HG03558 (cell line): ENCODE measurements at regions not wholly inside any gene's neighbourhood (a gene's known extent, or its start where the extent isn't known, plus 50 kb on each side); places are given as distances from the start of the nearest gene placed in this dataset.

Source experiments
- ATAC-seq: cut with Tn5 transposase; IDR thresholded peaks from one replicate; pipeline ENCODE4 v1.9.1; 2021; ENCODE audit warnings: moderate number of reproducible peaks; ENCODE audit not compliant: unreplicated experiment; ENCODE audit errors: extremely low read depth

DNA sequence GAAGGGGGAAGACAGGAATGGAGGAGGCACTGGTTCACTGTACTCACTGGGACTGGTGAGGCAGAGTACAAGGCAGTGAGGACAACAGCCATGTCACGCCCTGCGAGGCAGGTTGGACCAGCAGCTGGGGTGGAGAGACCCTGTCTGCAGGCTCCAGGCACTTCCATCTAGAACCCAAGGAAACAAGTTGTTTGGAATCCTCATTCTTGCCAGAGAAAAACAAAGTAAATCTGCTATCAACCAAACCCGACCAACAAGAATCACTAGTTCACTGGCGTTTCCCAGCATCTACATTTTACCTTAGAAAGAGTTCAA lies 98.5 kb upstream of the CDYL start:
- ATAC-seq: no peak

DNA sequence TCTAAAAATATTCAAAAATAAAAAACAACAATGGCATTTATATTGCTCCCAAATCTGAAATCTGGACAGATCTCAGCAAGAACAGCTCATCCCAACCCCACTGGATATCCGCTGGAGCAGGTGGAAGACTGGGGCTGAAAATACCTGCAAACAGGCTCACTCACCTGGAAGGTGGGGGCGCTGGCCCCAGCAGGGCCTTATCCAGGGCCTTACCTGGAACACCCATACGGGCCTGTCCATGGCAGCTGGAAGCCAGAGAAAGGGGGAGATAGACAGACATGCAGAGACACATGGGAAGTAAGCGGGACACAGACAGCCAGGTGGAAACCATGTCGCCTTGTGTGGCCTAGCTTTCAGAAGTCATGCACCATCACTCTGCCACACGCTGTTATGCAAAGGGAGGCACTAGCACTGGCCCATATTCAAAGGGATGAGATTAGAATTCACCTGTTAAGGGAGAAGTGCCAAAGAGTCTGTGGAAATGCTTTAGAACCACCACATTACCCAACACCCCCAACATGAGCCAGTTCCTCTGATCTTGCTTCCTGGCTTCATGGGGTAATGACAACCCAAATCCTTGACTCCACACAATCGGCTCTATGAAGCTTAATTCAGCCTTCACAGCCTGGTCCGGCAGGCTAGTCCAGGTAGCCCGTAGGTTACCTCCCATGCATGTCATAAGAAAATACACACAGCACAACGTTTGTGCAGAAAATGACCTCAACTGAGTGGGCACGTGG lies 99.0 kb upstream of the CDYL start:
- no peak for ATAC-seq

DNA sequence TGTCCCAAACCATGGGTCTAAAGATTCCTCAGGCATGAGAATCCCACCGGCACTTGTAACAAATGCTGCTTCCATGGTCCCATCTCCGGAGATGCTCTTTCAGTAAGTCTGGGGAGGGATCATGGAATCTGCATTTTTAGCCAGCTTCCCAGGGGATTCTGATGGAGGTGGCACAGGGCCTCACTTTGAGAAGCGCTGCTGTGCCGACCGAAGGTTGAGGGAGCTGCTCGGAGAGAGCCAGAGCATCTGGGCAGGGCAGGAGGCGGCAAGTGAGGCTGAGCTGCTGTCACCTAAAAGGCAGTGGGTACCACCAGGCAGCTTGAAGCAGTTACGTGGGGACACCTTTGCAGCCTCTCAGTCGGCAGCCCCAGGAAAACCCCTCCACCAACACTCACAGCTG lies 100.2 kb upstream of the CDYL start:
- ATAC-seq: no peak

DNA sequence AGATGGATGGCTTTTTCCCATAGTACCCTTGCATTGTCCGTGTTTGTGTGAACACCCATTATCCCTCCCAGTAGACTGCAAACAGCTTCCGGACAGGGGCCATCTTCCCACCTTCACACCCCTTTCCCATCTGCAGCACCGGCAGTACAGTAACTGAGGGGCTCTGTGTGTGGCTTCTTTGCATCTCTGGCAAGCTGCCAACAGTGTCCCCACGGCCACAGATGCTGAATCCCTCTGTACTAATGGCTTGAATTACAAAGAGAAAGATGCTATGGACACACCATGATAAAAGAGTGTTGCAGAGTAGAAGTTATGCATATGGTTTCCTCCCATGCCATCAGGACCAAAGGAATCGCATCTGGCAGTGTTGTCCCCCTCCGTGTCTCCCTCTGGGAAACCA lies 101.1 kb upstream of the CDYL start:
- no peak for ATAC-seq

DNA sequence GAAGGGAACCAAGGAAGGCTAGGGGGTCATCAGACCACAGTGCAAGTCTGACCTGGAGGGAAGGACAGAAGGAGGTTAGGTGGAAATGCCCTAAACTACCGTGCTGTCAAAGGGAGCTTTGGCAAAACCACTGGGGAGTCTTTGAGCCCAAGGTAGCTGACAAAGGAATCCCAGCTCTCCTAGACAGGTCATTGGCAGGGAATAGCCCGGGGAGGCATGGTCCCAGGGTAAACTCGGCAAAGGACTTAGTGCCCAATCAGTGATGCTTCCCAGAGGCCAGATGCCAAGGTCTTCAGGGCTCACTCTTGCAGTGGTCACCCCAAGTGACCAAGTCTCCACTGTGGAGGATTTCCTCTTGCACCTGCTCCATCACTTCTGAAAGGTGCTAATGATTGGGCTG lies 102.3 kb upstream of the CDYL start:
- no peak for ATAC-seq

DNA sequence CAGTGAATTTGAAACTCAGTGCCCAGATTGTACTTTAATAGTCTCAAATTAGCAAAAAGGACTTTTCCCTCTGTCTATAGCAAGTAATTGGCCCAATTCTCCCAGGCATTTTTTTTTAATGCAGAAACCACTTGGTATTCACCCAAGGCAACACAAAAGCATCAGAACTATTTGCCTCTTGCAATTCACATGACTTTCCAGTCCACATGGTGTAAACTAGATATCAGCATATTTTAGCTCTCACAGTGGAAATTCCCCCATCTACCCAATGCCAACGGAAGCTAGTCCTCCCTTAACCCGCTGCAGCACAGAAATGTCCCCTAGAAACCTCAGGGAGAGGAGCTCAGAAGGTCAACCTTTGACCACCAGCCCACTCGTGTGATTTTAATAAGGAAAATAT lies 103.4 kb upstream of the CDYL start:
- ATAC-seq: no peak

DNA sequence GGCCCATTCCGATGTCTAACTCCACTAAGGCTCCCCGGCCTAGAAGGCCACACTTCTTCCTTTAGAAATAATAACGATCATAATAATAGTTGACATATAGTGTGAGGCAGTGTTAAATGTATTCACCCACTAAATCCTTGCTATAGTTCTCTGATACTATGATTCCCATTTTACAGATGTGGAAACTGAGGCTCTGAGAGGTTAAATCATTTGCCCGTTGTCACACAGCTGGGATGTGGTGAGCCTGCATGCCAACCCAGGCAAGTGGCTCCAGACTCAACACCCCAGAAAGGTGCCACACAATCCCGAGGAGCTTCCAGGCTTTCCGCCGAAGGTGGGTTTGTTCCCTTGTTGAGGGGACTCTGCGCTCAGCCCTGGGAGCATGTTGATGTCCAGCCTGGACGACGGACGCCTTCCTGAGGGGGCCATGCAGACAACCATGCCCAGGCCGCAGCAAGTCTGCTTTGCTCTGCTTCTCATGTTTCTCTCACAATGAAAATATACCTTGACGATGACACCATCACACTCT lies 104.6 kb upstream of the CDYL start:
- ATAC-seq: no peak

DNA sequence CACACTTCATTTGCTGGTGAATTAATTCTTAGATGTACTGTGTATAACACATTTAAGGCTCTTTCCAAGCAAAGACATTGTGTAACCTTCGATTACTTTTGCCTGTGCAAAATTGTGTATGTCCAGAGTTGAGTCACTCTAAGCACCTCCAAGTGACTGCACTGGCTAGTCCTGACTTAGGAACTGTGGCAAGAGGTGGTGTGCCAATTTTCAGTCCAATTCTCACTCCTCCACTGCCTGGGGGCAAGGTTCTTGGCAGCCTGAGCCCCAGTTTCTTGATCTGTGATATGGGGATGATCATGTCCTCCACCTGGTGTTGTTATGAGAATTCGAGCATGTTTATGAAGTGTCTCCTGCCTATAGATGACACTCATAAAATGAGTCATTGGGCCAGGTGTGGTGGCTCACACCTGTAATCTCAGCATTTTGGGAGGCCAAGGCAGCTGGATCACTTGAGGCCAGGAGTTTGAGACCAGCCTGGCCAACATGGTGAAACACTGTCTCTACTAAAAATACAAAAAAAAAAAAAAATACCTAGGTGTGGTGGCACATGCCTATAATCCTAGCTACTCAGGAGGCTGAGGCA lies 105.3 kb upstream of the CDYL start:
- ATAC-seq: no peak

DNA sequence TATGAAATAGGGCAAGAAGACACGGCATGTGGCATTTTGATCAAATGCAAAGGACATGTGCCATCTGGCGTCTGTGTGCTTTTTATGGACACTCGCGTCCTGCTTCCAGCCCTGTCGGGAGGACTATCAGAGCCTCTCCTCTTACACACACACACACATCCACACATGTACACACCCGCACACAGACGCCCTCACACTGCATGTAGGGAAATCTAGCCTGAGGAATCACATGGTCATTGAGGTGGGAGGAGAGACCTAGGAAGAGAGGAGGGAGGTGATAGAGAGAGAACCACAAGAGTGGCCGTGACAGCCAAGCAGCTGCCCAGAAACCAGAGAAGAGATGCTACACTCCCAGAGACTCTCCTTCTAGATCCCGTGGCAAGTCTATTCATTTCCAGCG lies 105.9 kb upstream of the CDYL start:
- ATAC-seq: no peak

DNA sequence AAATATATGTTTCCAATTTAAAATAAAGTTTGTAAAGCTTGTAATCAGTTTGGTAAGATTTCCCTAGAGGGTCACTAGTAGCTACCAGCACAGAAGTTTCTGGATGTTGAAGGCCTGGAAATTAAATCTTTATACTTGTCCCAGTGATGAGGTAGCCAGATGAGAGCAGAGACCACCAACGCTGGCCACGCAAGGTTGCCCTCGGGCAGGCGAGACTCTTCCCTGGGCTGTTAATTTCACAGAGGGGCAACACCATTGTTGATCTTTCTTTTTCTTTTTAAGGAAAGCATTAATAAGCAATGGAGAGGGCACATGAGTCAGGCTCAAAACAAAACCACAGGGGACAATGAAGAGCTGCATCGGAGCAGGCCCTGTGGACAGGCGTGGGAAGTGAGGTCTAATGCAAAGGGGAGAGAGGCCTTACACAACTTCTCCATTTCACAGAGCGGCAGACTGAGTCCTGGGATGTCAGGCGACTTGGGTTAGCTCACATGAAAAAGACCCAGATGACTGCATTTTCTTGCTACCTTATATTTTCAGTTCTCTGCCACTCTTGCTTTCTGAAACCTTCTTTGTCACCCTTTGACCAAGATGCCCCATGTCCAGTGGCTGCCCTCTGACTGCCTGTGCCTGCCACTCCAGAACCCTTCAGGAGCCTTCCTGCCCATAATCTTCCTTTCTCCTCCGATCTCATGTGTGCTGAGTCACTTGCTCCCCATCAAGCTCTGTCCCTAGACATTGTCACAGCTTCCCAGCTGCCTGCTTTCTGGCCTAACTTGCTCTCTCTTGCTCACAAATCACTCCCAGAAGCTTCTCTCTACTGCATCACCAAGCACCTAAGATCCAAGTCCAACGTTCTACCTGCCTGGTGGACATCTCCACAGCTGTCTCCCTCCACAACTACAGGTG lies 107.7 kb upstream of the CDYL start:
- no peak for ATAC-seq

DNA sequence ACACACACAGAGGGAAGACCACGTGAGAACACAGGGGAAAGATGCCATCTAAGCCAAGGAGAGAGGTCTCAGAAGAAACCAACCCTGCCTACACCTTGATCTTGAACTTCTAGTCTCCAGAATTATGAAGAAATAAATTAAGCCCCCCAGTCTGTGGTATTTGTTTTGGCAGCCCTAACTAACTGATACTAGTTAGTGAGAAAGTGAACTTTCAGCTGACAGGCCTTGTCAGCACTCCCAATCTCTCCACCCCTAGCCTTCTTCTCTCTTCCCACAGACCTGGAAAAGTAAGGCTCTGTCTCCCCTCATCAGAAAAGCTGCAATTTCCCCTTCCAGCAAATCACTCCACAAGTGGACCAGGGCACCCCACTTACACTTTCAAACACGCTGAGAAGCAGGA lies 108.6 kb upstream of the CDYL start:
- no peak for ATAC-seq

DNA sequence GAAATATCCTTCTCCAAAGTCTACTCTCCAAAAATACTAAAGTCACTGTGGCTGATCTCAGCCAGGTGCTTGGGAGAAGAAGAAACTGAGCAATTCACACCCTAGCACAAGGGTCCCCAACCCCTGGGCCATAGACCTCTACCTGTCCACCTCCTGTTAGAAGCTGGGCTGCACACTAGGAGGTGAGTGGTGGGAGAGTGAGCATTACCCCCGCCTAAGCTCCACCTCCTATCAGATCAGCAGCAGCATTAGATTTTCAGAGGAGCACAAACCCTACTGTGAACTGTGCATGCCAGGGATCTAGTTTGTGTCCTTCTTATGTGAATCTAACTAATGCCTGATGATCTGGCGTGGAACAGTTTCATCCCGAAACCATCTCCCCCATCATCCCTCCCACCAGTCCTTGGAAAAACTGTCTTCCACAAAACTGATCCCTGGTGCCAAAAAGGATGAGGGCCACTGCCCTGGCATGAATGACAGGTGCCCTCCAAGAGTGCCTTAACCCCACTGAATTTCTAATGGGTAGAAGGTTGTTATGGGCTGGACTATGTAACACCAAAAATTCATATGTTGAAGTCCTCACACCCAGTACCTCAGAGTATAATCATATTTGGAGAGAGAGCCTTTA lies 109.2 kb upstream of the CDYL start:
- ATAC-seq: no peak

DNA sequence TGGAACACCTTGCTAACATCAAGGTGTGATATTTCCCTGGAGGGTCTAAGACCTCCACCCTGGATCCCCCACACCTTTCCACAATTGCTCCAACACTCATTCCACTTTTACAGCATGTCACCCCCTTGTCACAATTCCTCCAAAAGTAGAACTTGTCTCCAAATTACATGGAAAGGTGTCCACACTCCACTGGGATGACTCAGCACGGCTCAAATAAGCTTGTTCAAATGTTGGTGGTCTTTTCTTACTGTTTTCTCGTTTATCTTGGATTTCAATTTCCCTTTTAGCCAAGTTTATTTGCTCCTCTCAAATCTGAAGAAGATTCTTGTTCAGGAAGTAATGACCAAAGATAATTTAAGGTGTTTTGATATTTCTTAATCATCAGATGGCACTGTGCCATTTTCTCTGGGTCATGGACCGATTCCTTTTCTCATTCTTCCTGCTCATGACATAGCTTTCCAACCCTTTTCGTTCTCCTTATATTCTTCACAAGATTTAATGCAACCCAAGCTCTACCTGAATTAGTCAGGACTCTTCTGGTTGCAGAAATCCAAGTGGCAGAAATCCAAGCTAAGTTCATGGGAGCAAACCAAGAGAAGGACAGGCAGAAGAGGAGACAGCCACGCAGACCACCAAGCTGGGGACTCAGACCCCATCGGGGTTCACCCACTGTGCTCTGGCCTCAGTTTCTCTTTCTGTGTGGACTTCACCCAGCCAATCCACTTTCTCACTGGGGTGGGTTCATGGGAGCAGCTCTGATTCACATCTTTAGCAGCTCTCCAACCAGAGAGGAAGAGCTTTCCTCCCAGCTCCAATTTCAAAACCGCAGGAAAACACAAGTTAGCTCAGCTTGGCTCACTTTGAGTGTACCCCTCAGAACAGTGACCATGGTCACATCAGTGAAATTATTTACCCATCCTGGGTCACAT lies 110.5 kb upstream of the CDYL start:
- no peak for ATAC-seq

DNA sequence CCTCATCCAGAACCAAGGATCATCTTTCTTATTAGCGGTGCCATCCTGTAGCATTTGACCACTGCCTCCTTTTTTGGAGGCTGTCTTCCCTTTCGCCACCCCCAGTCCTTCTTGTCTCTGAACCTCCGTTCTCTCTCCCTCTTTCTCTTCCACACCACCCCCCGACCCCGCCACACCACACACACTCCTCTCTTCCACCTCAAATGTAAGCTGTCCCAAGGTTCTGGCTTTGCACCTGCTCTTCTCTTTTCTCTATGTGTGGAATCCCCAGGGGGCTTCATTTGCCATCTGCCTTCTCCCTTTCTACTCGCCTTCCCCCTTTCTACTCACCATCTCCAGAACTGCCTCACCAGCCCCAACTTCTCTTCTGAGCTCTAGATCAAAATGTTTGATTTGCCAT lies 111.3 kb upstream of the CDYL start:
- ATAC-seq: no peak

DNA sequence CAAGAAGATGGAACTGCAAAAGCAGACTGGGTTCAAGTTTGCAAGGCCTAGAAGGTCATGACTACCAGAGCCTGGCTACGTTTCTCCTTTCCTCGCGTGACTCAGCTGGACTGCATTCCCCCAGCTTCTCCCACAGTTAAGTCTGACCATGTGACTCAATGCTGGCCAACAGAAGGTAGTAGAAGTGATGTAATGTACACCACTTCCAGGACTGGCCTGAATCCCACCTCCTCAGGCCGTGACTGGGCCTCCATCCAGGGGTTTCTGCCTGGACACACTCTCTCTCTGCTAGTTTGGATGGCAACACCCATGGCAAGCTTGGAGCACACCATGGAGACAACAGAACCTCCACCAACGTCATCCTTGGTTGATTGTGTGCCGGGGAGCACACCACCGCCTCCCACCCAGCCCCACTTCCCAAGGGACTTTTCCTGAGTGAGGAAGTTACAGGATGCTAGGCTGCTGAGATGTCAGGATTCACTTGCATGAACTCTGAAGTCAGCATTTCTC lies 112.0 kb upstream of the CDYL start:
- no peak for ATAC-seq

DNA sequence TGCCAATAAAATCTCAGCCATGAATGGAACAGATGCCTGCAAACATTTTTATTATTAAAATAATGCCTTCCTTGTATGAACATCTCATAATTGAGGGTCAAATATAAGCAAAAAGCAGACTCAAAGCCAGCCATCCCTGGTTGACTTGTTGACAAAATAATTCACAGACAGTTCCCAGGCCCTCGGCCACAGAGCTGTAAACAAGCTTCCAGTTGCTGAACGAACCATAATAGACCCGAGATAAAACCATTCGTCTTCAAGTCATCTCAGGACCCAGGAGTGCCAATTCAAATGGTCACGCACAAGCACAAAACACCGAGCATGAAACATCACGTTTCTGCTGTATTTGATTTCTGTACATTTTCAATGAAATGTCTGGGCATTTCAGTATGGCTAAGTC lies 113.3 kb upstream of the CDYL start:
- no peak for ATAC-seq

DNA sequence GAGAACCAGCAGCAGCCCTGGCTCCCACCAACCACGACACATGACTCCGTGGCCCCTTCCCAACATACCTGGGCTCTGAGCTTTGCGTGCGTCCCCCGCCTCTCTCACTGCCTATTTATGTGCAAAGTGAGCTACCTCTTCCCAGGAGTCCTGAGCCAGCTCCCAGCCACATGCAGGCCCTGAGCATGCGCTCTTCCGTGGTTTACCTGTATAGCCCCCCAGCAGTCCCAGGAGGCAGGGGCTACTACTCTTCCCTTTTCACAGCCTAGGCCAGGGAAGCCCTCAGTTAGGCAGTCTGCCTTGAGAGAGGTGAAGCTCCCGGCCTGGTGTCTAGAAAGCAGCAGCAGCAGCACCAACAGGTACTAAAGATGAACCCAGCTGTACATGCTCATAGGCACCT lies 114.8 kb upstream of the CDYL start:
- ATAC-seq: no peak

DNA sequence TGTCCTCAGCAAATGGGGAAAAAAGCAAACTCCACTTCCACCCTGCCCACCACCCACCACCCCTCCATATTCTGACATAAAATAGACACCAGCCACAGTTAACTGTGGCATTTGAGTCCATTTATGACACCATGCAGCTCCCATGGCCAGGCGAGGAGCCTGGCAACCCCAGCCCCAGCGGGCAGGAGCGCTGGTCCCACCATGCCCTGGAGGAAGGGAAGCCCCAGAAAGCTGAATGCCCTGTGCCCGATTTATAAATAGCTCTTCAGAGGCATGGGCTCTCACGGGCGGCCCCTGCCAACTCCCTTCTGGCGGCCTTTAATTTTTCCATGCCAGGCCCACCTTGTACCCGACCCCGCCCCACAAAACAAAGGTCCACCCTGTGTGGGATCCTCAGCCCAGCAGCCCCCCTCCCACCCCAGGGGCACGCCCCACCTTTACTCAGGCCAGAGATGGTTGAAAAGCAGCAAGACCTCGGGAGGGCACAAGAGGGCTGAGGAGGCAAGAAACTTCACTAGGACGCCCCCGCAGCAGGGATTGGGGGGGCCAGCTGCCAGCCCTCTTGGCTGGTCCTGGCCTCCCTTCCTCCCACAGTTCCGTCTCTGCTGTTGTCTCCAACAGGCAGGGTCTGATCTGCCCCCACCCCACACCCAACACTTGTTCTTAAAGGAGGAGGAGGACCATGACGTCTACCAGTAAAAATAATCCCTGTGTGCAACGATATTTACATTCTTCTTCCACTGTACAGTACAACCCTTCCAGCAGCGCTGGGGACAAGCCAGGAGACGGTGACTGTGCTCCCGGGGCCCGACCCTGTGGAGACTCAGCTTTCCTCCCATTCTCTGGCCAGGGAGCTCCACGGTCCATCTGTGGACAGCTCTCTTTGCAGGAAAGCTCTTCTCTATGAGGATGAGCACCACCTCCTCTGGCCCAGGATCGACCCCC lies 115.6 kb upstream of the CDYL start:
- ATAC-seq: no peak
